Type B pancreatic cell (in vitro differentiated cells): ENCODE measurements at regions not wholly inside any gene's neighbourhood (a gene's known extent, or its start where the extent isn't known, plus 50 kb on each side); places are given as distances from the start of the nearest gene placed in this dataset.

Experiments used
- DNase-seq: peaks from one replicate; pipeline ENCODE4 v3.0.0; 2021; ENCODE audit warnings: mixed read lengths; ENCODE audit not compliant: unreplicated experiment; ENCODE audit errors: extremely low spot score
- H3K27ac Mint-ChIP-seq: 2 replicates; pipeline ENCODE4 v1.8.0; 2021; ENCODE audit warnings: mild to moderate bottlenecking, mixed read lengths
- H3K27me3 Mint-ChIP-seq: 2 replicates; pipeline ENCODE4 v1.8.0; 2021; ENCODE audit warnings: mixed read lengths
- H3K36me3 Mint-ChIP-seq: 2 replicates; pipeline ENCODE4 v1.8.0; 2021; ENCODE audit warnings: mixed read lengths
- H3K4me1 Mint-ChIP-seq: one replicate; pipeline ENCODE4 v1.8.0; 2021; ENCODE audit warnings: mixed read lengths; ENCODE audit not compliant: unreplicated experiment
- H3K4me3 Mint-ChIP-seq: 2 replicates; pipeline ENCODE4 v1.8.0; 2021; ENCODE audit warnings: mild to moderate bottlenecking, mixed read lengths
- H3K9me3 Mint-ChIP-seq: 2 replicates; pipeline ENCODE4 v1.8.0; 2021; ENCODE audit warnings: mixed read lengths
- CTCF ChIP-seq: fragments of 200-600 bp; sonication (generic); conservative IDR thresholded peaks from 2 replicates; pipeline ENCODE4 v1.5.0; 2021; ENCODE audit warnings: antibody characterized with exemption, mild to moderate bottlenecking

DNA sequence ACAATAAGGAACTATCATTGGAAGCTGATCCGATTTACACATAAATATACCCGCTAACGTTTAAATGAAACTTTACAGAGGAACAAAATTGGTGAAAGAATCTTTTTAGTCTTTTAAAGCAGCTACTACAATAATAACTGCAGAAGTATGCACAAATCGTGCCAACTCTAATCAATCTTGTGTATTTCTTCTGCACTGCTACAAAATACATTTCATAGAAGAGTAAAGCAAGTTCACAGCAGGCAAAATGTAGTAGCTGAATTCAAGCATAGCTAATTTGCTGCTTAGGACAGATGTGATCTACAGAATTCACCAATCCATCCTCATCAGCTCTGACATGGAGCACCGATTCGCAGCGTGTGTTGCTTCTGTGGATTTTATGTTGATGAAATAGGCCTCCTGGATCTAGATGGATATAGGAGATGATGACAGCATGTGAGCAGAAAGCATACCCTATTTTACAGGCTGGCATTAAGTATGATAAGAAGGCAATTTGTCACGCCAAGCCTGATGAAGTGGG lies 367.3 kb upstream of the FGF13 start:
- no peak overlapping the region for H3K4me3 Mint-ChIP-seq
- H3K4me1 Mint-ChIP-seq: no peaks in the 10 kb centered on the region
- no peaks in the 10 kb centered on the region for H3K36me3 Mint-ChIP-seq
- H3K27ac Mint-ChIP-seq: no peak overlapping the region
- no peak for TF ChIP-seq CTCF
- H3K27me3 Mint-ChIP-seq: no peaks in the 10 kb centered on the region
- H3K9me3 Mint-ChIP-seq: no peaks in the 10 kb centered on the region
- DNase-seq: no peak

GRCh38 chrX:139078342-139078741 lies 366.8 kb upstream of the FGF13 start:
- Mint-ChIP-seq H3K9me3 (no peaks in the 10 kb centered on the region), H3K27me3 (no peaks in the 10 kb centered on the region), H3K4me1 (no peaks in the 10 kb centered on the region), H3K27ac (no peak overlapping the region), H3K36me3 (no peaks in the 10 kb centered on the region), H3K4me3 (no peak overlapping the region)
- TF ChIP-seq CTCF: no peak
- DNase-seq: no peak

GRCh38 chrX:139077281-139078250 lies 366.0 kb upstream of the FGF13 start:
- no peak for DNase-seq
- Mint-ChIP-seq H3K27me3 (no peaks in the 10 kb centered on the region), H3K4me1 (no peaks in the 10 kb centered on the region), H3K36me3 (no peaks in the 10 kb centered on the region), H3K4me3 (no peak overlapping the region), H3K9me3 (no peaks in the 10 kb centered on the region), H3K27ac (no peak overlapping the region)
- no peak for TF ChIP-seq CTCF

DNA sequence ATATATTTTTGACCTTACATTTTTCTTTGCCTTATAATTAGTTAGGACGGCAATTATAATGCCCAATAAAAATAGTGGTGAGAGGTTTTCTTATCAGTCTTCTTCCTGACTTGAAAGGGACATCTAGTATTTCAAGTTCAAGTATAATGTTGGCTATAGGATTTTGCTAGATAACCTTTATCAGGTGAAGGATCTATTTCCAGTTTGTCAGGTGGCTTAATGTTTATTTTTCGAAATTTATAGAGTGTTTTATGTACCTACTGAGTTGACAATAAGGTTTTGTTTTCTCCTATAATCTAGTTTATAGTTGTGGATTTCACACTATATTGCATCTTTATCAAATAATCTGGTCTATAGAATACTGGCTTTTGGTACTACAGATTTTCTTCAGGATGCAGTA lies 351.8 kb upstream of the FGF13 start:
- no peak for TF ChIP-seq CTCF
- Mint-ChIP-seq H3K36me3 (peaks cover 5% of the 10 kb centered on the region), H3K27ac (no peak overlapping the region), H3K27me3 (no peaks in the 10 kb centered on the region), H3K4me3 (no peak overlapping the region), H3K9me3 (peaks cover 10% of the 10 kb centered on the region), H3K4me1 (no peaks in the 10 kb centered on the region)
- DNase-seq: no peak

GRCh38 chrX:139058831-139059495 lies 347.4 kb upstream of the FGF13 start:
- Mint-ChIP-seq H3K4me3 (no peak overlapping the region), H3K36me3 (peaks cover 4% of the 10 kb centered on the region), H3K27me3 (no peaks in the 10 kb centered on the region), H3K9me3 (no peaks in the 10 kb centered on the region), H3K27ac (no peak overlapping the region), H3K4me1 (no peaks in the 10 kb centered on the region)
- no peak for TF ChIP-seq CTCF
- DNase-seq: no peak
